ENCODE measurements at regions not wholly inside any gene's neighbourhood (a gene's known extent, or its start where the extent isn't known, plus 50 kb on each side); places are given as distances from the start of the nearest gene placed in this dataset.

- TF ChIP-seq, protein P1, sequence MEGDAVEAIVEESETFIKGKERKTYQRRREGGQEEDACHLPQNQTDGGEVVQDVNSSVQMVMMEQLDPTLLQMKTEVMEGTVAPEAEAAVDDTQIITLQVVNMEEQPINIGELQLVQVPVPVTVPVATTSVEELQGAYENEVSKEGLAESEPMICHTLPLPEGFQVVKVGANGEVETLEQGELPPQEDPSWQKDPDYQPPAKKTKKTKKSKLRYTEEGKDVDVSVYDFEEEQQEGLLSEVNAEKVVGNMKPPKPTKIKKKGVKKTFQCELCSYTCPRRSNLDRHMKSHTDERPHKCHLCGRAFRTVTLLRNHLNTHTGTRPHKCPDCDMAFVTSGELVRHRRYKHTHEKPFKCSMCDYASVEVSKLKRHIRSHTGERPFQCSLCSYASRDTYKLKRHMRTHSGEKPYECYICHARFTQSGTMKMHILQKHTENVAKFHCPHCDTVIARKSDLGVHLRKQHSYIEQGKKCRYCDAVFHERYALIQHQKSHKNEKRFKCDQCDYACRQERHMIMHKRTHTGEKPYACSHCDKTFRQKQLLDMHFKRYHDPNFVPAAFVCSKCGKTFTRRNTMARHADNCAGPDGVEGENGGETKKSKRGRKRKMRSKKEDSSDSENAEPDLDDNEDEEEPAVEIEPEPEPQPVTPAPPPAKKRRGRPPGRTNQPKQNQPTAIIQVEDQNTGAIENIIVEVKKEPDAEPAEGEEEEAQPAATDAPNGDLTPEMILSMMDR (IDR thresholded peaks at IDR 0.05): no peak
- no peak for TF ChIP-seq POLR2A (IDR thresholded peaks at IDR 0.05)
These were observed 719.0 kb upstream of the TSPY4 start for GRCh38 chrY:8618302-8618701.

Data from stomach (tissue), 4 donors.